BE2C (cell line): ENCODE measurements at regions not wholly inside any gene's neighbourhood (a gene's known extent, or its start where the extent isn't known, plus 50 kb on each side); places are given as distances from the start of the nearest gene placed in this dataset.

ENCODE experiments used
- DNase-seq: peaks from one replicate; pipeline ENCODE4 v3.0.0-alpha.2; 2020
- H3K27me3 ChIP-seq: fragments of 250-450 bp; sonication (Bioruptor Pico); 2 replicates; pipeline ENCODE4 v1.5.1; 2020; ENCODE audit warnings: mild to moderate bottlenecking
- H3K36me3 ChIP-seq: fragments of 250-450 bp; sonication (Bioruptor Pico); 2 replicates; pipeline ENCODE4 v1.5.1; 2020; ENCODE audit warnings: mild to moderate bottlenecking
- H3K4me1 ChIP-seq: fragments of 250-450 bp; sonication (Bioruptor Pico); 2 replicates; pipeline ENCODE4 v1.5.1; 2020
- H3K4me3 ChIP-seq: 2 replicates; pipeline ENCODE4 v1.5.1; 2011; ENCODE audit warnings: low read depth, low read length
- H3K9me3 ChIP-seq: fragments of 250-450 bp; sonication (Bioruptor Pico); 2 replicates; pipeline ENCODE4 v1.5.1; 2020
- TF ChIP-seq, protein P1 (sequence below): IDR thresholded peaks from 2 replicates; pipeline ENCODE4 v1.5.1; 2012; ENCODE audit warnings: mild to moderate bottlenecking, low read depth, low read length

GRCh38 chr21:19992540-19992939 is 1005.7 kb upstream of the NCAM2 start:
- H3K9me3 ChIP-seq = no peaks in the 10 kb centered on the region
- DNase-seq = no peak
- no peaks in the 10 kb centered on the region for H3K27me3 ChIP-seq
- TF ChIP-seq, protein P1, sequence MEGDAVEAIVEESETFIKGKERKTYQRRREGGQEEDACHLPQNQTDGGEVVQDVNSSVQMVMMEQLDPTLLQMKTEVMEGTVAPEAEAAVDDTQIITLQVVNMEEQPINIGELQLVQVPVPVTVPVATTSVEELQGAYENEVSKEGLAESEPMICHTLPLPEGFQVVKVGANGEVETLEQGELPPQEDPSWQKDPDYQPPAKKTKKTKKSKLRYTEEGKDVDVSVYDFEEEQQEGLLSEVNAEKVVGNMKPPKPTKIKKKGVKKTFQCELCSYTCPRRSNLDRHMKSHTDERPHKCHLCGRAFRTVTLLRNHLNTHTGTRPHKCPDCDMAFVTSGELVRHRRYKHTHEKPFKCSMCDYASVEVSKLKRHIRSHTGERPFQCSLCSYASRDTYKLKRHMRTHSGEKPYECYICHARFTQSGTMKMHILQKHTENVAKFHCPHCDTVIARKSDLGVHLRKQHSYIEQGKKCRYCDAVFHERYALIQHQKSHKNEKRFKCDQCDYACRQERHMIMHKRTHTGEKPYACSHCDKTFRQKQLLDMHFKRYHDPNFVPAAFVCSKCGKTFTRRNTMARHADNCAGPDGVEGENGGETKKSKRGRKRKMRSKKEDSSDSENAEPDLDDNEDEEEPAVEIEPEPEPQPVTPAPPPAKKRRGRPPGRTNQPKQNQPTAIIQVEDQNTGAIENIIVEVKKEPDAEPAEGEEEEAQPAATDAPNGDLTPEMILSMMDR = no peak
- no peaks in the 10 kb centered on the region for H3K4me1 ChIP-seq
- no peaks in the 10 kb centered on the region for H3K36me3 ChIP-seq
- H3K4me3 ChIP-seq = no peak overlapping the region

DNA sequence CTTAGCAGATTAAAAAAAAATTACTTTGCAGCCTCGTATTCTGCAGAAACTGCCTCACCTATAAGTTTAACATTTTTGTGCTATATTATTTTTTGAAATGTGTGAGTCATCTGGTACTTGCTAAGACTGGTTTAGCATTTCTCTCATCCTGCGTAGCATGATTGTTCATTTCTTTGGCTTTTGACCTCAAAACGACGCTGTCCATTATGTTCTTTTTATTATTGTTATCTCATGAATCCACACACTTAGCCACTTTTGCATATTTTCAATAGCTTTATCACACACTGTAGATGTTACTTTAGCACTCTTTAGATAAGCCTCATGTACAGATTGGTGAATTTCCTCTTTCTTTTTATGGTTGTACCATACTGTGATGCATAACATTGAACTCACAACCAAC is 1004.9 kb upstream of the NCAM2 start:
- no peak for DNase-seq
- H3K27me3 ChIP-seq = no peaks in the 10 kb centered on the region
- no peaks in the 10 kb centered on the region for H3K9me3 ChIP-seq
- no peaks in the 10 kb centered on the region for H3K36me3 ChIP-seq
- no peaks in the 10 kb centered on the region for H3K4me1 ChIP-seq
- TF ChIP-seq, protein P1 = no peak
- H3K4me3 ChIP-seq = no peak overlapping the region

DNA sequence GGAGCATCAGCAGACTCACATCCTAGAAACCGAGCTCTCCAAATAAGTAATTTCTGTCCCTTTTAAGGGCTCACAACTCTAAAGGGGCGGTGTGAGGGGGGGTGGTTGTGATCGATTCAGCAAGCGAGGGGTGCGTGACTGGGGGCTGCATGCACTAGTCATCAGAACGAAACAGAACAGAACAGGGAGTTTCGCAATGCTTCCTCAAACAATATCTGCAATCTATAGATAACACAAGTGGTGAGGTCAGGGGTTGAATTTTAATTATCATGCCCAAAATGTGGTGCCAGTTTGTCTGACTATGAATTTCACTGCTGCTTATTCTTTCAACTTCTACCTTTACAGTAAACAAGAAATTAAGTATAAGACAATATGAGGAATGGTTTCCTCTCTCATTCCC is 1003.0 kb upstream of the NCAM2 start:
- Histone ChIP-seq H3K36me3 (no peaks in the 10 kb centered on the region), H3K4me1 (peaks cover 7% of the 10 kb centered on the region), H3K27me3 (no peaks in the 10 kb centered on the region), H3K4me3 (no peak overlapping the region), H3K9me3 (no peaks in the 10 kb centered on the region; the same call in 1 of the 2 replicates)
- no peak for DNase-seq
- TF ChIP-seq, protein P1 = no peak

GRCh38 chr21:19998453-19998852 is 999.8 kb upstream of the NCAM2 start:
- H3K9me3 ChIP-seq = no peaks in the 10 kb centered on the region; the same call in 1 of the 2 replicates
- TF ChIP-seq, protein P1 = no peak

DNA sequence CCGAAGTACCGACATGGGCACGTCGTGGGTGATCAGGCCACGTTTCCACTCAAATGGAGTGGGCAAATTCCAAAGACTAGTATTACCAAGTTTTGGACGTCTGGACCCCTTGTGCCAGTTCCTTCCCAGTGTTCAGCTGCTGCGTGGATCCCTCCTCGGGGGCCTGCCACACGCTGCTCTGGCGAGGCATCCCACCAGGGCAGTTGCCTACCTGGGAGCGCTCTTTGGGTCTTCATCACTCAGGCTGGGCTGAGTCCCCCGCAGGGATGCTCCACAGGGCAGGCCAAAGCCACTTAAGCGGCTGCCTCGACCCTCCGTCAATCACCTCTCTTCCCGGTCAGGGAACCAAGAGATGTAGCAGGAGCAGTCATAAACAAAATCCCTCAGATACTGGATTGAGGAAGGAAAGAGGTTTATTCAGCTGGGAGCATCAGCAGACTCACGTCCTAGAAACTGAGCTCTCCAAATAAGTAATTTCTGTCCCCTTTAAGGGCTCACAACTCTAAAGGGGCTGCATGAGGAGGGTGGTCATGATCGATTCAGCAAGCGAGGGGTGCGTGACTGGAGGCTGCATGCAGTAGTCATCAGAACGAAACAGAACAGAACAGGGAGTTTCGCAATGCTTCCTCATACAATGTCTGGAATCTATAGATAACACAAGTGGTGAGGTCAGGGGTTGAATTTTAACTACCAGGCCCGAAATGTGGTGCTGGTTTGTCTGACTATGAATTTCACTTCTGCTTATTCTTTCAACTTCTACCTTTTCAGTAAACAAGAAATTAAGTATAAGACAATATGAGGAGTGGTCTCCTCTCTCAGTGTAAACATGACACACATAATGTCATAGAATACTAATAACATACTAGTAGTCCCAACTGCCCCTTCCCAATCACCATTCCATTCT is 998.6 kb upstream of the NCAM2 start:
- H3K4me3 ChIP-seq = no peak overlapping the region
- peaks cover 7% of the 10 kb centered on the region for H3K4me1 ChIP-seq
- peak; percentile 44 for DNase-seq
- H3K27me3 ChIP-seq = no peaks in the 10 kb centered on the region
- H3K9me3 ChIP-seq = no peaks in the 10 kb centered on the region; the same call in 1 of the 2 replicates
- H3K36me3 ChIP-seq = no peaks in the 10 kb centered on the region
- TF ChIP-seq, protein P1 = no peak

More at GRCh38 chr21:19998453-19998852, 999.8 kb upstream of the NCAM2 start:
- H3K36me3 ChIP-seq = no peaks in the 10 kb centered on the region
- no peak for DNase-seq
- H3K4me3 ChIP-seq = no peak overlapping the region
- no peaks in the 10 kb centered on the region for H3K27me3 ChIP-seq
- peaks cover 7% of the 10 kb centered on the region for H3K4me1 ChIP-seq

DNA sequence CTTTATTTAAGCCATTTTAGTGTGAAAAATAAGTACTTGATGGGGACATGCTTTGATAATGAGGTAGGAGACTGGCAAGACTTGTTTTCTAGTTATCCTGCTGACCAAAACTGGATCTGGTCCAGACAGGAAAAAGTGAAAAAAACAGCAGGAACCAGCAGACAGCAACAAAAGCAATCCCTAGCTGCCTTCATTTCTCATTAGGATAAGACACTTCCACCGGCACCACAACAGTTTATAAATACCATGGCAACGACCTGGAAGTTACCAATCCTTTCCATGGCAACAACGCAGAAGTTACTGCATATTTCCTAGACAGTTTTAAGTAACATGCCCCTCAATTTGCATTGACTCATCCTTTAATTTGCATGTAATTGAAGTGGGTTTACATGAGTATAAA is 993.8 kb upstream of the NCAM2 start:
- no peak for DNase-seq

More for the DNA sequence above, 993.8 kb upstream of the NCAM2 start:
- Histone ChIP-seq H3K9me3 (no peaks in the 10 kb centered on the region; the same call in 1 of the 2 replicates), H3K4me1 (peaks cover 6% of the 10 kb centered on the region), H3K4me3 (no peak overlapping the region), H3K27me3 (no peaks in the 10 kb centered on the region), H3K36me3 (no peaks in the 10 kb centered on the region)
- TF ChIP-seq, protein P1 = no peak
